Non-pigmented ciliary epithelial cell (primary cell): ENCODE measurements at regions not wholly inside any gene's neighbourhood (a gene's known extent, or its start where the extent isn't known, plus 50 kb on each side); places are given as distances from the start of the nearest gene placed in this dataset.
A peak's percentile ranks its signal among the peaks of the same experiment; 100 is the strongest.
"Not testable (repeated sequence)": the region's sequence is repeated elsewhere in the genome, so short reads cannot be mapped to it uniquely, and the experiment has no call there.

Experiments used
- DNase-seq: peaks from one replicate; pipeline ENCODE4 v3.0.0-alpha.2; 2010; ENCODE audit warnings: low read depth

GRCh38 chr6:78231002-78231401 lies 578.2 kb downstream of the MEI4 start:
- no peak for DNase-seq

- no peak for DNase-seq
These were observed 590.7 kb downstream of the MEI4 start for GRCh38 chr6:78243519-78243918.

DNA sequence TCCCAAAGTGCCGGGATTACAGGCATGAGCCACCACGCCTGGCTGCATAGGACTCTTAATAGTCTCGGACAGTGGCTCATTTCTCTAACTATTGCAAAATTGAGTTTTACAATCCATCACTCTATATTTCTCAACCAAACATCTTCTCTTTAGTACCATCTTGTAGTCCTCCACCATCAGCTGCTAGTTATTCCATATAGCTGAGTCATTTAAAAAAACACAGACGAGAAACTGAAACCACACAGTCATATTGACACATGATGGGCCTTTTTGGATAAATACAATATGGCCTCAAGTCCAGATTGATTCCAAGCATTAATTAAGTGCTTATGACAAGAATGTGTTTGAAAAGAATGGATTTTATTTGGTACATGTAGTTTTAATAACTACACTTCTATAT lies 599.1 kb downstream of the MEI4 start:
- no peak for DNase-seq

DNA sequence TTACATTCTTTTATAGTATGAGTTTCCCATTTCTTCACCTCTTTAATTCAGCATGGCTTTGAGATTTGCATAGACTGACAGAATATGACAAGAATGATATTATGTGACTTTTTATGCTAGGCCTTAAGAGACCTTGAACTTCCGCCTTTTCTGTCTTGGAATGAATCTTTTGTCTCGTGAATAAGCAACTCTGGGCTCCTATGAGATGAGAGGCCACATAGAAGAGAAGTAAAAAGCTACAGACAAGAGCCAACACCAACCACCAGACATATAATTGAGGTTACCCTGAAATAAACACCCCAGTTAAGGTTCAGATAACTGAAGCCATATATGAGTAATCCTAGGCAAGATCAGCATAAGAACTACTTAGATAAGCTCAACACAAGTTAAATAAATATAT lies 600.8 kb downstream of the MEI4 start:
- DNase-seq, result no peak

GRCh38 chr6:78259935-78260334 lies 607.1 kb downstream of the MEI4 start:
- DNase-seq, result no peak

DNA sequence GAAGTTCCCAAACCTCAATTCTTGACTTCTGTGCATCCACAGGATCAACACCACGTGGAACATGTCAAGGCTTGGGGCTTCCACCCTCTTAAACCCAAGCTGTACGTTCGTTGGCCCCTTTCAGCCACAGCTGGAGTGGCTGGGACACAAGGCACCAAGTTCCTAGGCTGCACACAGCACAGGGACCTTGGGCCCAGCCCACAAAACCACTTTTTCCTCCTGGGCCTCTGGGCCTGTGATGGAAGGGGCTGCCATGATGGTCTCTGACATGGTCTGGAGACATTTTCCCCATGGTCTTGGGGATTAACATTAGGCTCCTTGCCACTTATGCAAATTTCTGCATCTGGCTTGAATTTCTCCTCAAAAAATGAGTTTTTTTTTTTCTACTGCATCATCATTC lies 606.9 kb upstream of the IRAK1BP1 start:
- not testable (repeated sequence) for DNase-seq

DNA sequence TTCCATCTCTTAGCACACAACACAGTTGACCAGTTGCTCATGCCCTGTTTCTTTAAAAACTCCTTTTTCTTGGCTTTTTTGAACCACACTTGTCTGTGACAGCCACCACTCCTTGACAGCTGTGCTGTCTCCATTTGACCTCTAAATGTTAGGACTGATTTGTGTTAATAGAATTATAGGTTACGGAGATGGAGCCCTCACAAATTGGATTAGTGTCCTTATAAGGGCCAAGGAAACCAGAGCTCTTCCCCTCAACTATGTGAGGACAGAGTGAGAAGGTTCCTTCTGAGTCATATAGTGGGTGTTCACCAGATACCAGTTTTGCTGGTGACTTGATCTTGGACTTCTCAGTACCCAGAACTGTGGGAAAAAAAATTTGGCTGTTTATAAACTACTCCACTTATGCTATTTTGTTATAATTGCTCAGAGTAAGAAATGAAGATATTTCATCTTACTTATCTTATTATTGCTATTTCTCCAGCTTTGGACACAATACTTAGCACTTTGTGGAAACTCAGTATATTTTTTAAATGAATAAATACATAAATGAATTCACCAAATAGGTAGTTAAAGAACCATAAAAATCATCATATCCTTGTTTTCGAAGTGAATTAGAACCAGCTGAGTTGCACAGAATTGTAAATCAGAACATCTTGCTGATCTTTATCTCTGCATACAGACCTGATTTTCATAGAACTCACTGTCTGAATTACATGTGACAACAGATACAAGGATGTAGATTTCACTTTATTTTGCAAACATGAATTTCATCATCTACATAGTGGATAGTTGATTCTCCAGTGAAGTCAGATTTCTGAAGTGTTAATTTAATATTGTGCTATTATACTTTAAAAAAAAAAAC lies 598.5 kb upstream of the IRAK1BP1 start:
- no peak for DNase-seq

GRCh38 chr6:78300885-78301284 lies 566.5 kb upstream of the IRAK1BP1 start:
- DNase-seq, result peak; percentile 10

GRCh38 chr6:78302411-78302810 lies 564.9 kb upstream of the IRAK1BP1 start:
- no peak for DNase-seq

DNA sequence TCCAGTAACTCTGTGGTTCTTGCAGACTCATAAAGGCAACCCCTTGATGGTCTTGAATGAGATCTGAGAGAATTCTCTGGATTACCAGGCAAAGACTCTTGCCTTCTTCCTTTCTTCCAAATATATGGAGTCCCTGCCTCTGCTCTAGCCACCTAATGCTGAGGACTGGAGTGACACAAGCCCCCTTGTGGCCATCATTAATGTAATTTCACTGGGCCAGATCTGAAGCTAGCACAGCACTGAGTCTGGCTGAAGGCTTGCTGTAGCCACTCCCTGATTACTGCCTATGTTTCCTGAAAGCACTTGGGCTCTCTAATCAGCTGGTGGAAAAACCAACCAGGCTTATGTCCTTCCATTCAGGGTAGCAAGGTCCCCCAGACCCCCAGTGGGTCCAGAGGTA lies 559.3 kb upstream of the IRAK1BP1 start:
- no peak for DNase-seq

- no peak for DNase-seq
These were observed 545.1 kb upstream of the IRAK1BP1 start for GRCh38 chr6:78322068-78322845.

GRCh38 chr6:78324213-78324612 lies 543.1 kb upstream of the IRAK1BP1 start:
- DNase-seq, result peak; percentile 19

GRCh38 chr6:78340755-78341154 lies 526.6 kb upstream of the IRAK1BP1 start:
- DNase-seq, result no peak

GRCh38 chr6:78345882-78346281 lies 521.5 kb upstream of the IRAK1BP1 start:
- no peak for DNase-seq

DNA sequence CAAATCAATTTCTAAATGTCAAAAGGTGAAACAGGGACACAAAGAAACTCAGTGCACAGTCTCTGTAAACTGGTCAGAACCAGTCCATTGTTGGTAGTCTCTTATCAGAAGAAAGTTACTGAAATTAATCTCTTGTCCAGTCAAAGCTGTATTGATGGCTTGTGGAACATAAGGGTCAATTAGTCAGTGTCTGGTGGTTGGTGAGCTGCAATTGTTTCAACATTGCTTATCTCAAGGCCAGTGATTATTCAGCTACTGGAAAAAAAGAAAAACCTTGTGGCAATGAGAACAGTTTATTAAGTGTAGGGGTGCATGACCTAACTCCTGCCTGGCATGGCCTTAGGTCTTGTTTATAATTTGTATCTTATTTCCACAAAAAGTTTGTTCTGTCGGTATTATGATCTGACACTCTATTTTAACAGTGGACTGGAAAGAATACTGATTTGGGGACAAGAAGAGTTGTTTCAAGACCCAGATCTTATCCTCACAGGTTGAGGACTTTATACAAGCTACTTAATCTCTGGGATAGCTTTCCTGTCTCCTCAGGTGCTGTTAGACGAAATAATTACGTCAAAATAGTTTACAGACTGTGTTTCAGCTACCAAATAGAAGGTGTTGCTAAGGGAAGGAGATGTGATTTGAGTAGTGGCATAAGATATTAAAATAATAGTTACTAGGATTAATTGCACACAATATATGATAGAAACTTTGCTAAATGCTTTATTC lies 520.0 kb upstream of the IRAK1BP1 start:
- peak; percentile 5 for DNase-seq

- DNase-seq, result no peak
These were observed 514.3 kb upstream of the IRAK1BP1 start for GRCh38 chr6:78353040-78353439.

GRCh38 chr6:78363688-78364087 lies 503.7 kb upstream of the IRAK1BP1 start:
- no peak for DNase-seq

DNA sequence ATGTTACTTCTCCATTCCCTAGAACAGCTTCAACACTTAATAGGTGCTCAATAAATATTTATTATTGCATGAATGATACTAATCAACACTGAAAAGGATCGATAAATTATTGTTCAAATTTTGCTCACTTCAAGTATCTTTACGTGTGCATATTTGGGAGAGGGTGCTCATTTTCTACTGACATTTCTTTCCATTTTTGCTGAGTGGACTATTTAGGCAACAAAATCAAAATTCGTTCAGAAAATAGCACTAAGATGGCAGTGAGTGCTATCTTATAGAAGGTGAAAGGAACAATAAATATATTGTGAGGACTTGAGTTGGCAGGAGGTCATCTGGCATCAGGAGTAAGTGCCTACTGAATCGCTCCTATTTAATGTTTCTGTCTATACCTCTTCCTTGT lies 501.9 kb upstream of the IRAK1BP1 start:
- DNase-seq, result no peak

DNA sequence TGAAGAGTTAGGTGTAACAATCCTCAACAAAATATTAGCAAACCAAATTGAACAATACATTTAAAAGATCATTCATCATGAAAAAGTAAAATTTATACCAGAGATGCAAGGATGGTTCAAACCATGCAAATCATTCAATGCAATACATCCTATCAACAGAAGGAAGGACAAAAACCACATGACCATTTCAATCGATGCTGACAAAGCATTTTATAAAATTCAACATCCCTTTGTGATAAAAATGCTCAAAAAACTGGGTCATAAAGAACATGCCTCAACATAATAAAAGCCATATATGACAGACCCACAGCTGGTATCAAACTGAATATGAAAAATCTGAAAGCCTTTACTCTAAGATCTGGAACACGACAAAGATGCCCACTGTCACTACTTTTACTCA lies 490.3 kb upstream of the IRAK1BP1 start:
- DNase-seq, result no peak

DNA sequence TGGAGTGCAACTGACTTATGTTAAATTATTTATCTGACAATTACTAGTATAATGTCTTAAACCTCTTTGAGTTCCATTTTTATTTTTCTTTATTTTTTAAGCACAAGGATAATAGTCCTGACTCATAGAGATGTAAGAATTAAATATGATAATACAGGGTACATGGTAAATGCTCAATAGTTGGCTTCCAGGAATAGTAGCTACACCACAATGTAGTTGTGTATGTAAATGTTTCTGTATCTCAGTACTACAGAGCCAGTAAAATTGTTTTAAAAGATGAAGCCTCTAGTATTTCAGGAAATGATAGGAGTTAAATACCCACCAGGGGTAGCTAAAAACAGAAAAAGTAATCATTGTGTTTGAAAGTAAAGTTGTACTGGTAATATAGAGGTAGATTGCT lies 487.4 kb upstream of the IRAK1BP1 start:
- no peak for DNase-seq

- no peak for DNase-seq
These were observed 486.8 kb upstream of the IRAK1BP1 start for GRCh38 chr6:78380541-78380940.

- DNase-seq, result no peak
These were observed 483.4 kb upstream of the IRAK1BP1 start for GRCh38 chr6:78383968-78384367.

DNA sequence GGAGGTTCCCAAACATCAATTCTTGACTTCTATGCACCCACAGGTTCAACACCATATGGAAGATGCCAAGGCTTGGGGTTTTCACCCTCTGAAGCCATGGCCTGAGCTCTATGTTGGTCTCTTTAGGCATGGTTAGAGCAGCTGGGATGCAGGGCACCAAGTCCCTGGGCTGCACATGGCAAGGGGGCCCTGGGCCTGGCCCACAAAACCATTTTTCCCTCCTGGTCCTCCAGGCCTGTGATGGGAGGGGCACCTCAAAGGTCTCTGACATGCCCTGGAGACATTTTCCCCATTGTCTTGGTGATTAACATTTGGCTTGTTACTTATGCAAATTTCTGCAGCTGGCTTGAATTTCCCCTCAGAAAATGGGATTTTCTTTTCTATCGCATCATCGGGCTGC lies 480.5 kb upstream of the IRAK1BP1 start:
- DNase-seq, result not testable (repeated sequence)
